ENCODE measurements at regions not wholly inside any gene's neighbourhood (a gene's known extent, or its start where the extent isn't known, plus 50 kb on each side); places are given as distances from the start of the nearest gene placed in this dataset.

- TF ChIP-seq CTCF (IDR thresholded peaks at IDR 0.05) = no peak
- DNase-seq (ENCODE audit: low spot score) = no peak
- no peak overlapping the region for H3K4me3 ChIP-seq
- no peak overlapping the region for H3K27ac ChIP-seq
Observed at GRCh38 chr5:17432569-17432968, 65.5 kb upstream of the TAF11L2 start.

GRCh38 chr5:17433406-17433805, 64.6 kb upstream of the TAF11L2 start:
- DNase-seq (ENCODE audit: low spot score) = no peak
- TF ChIP-seq CTCF (IDR thresholded peaks at IDR 0.05) = no peak
- H3K27ac ChIP-seq = no peak overlapping the region
- H3K4me3 ChIP-seq = no peak overlapping the region

- no peak overlapping the region for H3K4me3 ChIP-seq
- no peak for DNase-seq (ENCODE audit: low spot score)
- TF ChIP-seq CTCF (IDR thresholded peaks at IDR 0.05) = no peak
- no peak overlapping the region for H3K27ac ChIP-seq
Observed at GRCh38 chr5:17434982-17435381, 63.0 kb upstream of the TAF11L2 start.

GRCh38 chr5:17436350-17436749, 61.7 kb upstream of the TAF11L2 start:
- no peak for DNase-seq (ENCODE audit: low spot score)
- peak overlapping the region in 1 of 2 donors; percentile 34 for H3K27ac ChIP-seq
- H3K4me3 ChIP-seq = no peak overlapping the region
- TF ChIP-seq CTCF (IDR thresholded peaks at IDR 0.05) = no peak

GRCh38 chr5:17436761-17437221, 61.2 kb upstream of the TAF11L2 start:
- Histone ChIP-seq H3K27ac (peak overlapping the region in 1 of 2 donors; percentile 34), H3K4me3 (no peak overlapping the region)
- no peak for TF ChIP-seq CTCF (IDR thresholded peaks at IDR 0.05)
- DNase-seq (ENCODE audit: low spot score) = no peak

GRCh38 chr5:17438027-17438426, 60.0 kb upstream of the TAF11L2 start:
- DNase-seq (ENCODE audit: low spot score) = no peak
- no peak for TF ChIP-seq CTCF (IDR thresholded peaks at IDR 0.05)
- H3K4me3 ChIP-seq = no peak overlapping the region
- no peak overlapping the region for H3K27ac ChIP-seq

GRCh38 chr5:17439956-17440355, 58.1 kb upstream of the TAF11L2 start:
- no peak for TF ChIP-seq CTCF (IDR thresholded peaks at IDR 0.05)
- no peak overlapping the region for H3K27ac ChIP-seq
- DNase-seq (ENCODE audit: low spot score) = no peak
- H3K4me3 ChIP-seq = no peak overlapping the region
